Neural crest cell (in vitro differentiated cells): ENCODE measurements at regions not wholly inside any gene's neighbourhood (a gene's known extent, or its start where the extent isn't known, plus 50 kb on each side); places are given as distances from the start of the nearest gene placed in this dataset.

Experiments
- DNase-seq: peaks from one replicate; pipeline ENCODE4 v3.0.0; 2021; ENCODE audit warnings: low read depth, mixed read lengths, low spot score
- H3K27ac Mint-ChIP-seq: one replicate; pipeline ENCODE4 v1.8.0; 2021; ENCODE audit warnings: mild to moderate bottlenecking, mixed read lengths; ENCODE audit not compliant: unreplicated experiment
- H3K27me3 Mint-ChIP-seq: 2 replicates; pipeline ENCODE4 v1.8.0; 2021; ENCODE audit warnings: low read depth, mild to moderate bottlenecking, mixed read lengths
- H3K36me3 Mint-ChIP-seq: 2 replicates; pipeline ENCODE4 v1.8.0; 2021; ENCODE audit warnings: low read depth, mild to moderate bottlenecking, mixed read lengths
- H3K4me1 Mint-ChIP-seq: 2 replicates; pipeline ENCODE4 v1.8.0; 2021; ENCODE audit warnings: mixed read lengths
- H3K4me3 Mint-ChIP-seq: one replicate; pipeline ENCODE4 v1.8.0; 2021; ENCODE audit warnings: mild to moderate bottlenecking, mixed read lengths
- H3K9me3 Mint-ChIP-seq: 2 replicates; pipeline ENCODE4 v1.8.0; 2021; ENCODE audit warnings: mixed read lengths
- TF ChIP-seq, protein P1 (sequence below): fragments of 200-600 bp; sonication (generic); conservative IDR thresholded peaks from 2 replicates; pipeline ENCODE4 v1.5.0; 2021; ENCODE audit warnings: antibody characterized with exemption, mild to moderate bottlenecking

DNA sequence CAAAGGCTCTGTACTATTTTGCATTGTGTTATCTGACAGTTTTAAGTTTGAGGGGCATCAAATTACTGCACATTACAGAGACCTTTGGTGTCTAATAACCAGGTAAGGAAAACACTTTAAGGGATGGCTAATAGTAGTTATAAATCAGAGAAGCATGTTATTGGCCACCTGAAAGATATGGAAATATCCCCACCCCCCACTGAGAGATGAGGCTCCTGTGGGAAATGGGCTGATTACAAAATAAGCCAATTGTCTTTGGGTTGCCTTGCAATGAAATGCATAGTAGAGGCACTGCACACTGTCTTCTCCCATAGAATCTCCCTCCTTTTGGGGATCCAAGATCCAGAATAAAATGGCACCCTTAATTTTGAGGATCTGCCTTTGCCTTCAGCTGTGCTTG lies 91.0 kb downstream of the IGLL5 start:
- no peak for DNase-seq
- TF ChIP-seq, protein P1, sequence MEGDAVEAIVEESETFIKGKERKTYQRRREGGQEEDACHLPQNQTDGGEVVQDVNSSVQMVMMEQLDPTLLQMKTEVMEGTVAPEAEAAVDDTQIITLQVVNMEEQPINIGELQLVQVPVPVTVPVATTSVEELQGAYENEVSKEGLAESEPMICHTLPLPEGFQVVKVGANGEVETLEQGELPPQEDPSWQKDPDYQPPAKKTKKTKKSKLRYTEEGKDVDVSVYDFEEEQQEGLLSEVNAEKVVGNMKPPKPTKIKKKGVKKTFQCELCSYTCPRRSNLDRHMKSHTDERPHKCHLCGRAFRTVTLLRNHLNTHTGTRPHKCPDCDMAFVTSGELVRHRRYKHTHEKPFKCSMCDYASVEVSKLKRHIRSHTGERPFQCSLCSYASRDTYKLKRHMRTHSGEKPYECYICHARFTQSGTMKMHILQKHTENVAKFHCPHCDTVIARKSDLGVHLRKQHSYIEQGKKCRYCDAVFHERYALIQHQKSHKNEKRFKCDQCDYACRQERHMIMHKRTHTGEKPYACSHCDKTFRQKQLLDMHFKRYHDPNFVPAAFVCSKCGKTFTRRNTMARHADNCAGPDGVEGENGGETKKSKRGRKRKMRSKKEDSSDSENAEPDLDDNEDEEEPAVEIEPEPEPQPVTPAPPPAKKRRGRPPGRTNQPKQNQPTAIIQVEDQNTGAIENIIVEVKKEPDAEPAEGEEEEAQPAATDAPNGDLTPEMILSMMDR: no peak
- Mint-ChIP-seq H3K36me3 (peaks cover 5% of the 10 kb centered on the region), H3K27me3 (peaks cover 60% of the 10 kb centered on the region), H3K9me3 (peaks cover 17% of the 10 kb centered on the region), H3K27ac (no peak overlapping the region), H3K4me1 (no peaks in the 10 kb centered on the region), H3K4me3 (no peak overlapping the region)

DNA sequence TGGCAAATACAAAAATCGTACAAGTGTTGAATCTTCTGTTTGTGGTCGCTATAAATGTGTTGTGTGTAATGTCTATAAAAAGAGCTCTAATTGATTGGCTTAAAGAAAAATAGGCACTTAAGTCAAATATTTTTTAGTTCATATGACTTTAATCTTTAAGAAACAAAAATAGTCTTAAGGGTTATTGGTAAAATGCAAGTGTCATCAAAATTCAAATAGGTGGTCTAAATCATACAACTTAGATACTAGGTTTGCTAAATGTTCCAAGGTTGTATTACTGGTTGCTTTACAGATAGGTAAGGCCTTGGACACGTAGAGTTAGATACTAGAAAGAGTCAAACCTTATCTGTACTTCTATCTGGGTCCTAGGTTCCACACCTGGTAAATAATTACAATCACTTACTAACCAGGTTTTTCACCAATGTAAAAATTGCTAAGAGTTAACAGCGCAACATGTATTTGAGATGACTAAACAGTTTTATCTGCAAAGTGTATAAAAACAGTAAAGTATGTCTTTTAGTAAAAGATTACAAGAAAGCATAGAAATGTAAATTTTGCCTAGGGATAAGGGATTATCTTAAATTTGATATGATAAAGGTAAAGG lies 91.1 kb upstream of the GNAZ start:
- peaks cover 17% of the 10 kb centered on the region for H3K9me3 Mint-ChIP-seq
- H3K27ac Mint-ChIP-seq: no peak overlapping the region
- TF ChIP-seq, protein P1: no peak
- H3K4me1 Mint-ChIP-seq: no peaks in the 10 kb centered on the region
- peaks cover 58% of the 10 kb centered on the region for H3K27me3 Mint-ChIP-seq
- H3K36me3 Mint-ChIP-seq: peaks cover 5% of the 10 kb centered on the region
- H3K4me3 Mint-ChIP-seq: no peak overlapping the region
- DNase-seq: no peak

DNA sequence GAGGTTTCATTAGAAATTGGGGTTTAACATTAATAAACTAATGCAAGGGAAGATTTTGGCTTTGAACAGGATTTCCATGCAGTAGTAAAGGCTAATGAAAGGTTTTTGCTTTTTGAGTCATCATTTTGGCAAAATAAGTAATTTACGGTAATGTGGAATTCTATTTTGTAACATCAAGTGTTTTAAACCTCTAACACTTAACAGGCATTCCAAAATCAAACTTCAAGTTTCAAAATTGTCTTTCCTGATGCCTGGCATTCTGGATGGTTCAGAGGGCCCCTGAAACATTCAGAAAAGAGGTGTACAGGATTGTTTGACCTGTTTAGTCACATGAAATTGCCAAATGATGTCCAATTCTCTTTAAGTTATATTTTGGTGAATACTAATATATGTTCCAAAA lies 90.4 kb upstream of the GNAZ start:
- Mint-ChIP-seq H3K27me3 (peaks cover 51% of the 10 kb centered on the region), H3K27ac (no peak overlapping the region), H3K9me3 (peaks cover 17% of the 10 kb centered on the region), H3K4me1 (no peaks in the 10 kb centered on the region), H3K4me3 (no peak overlapping the region), H3K36me3 (peaks cover 5% of the 10 kb centered on the region)
- TF ChIP-seq, protein P1: no peak
- DNase-seq: no peak

DNA sequence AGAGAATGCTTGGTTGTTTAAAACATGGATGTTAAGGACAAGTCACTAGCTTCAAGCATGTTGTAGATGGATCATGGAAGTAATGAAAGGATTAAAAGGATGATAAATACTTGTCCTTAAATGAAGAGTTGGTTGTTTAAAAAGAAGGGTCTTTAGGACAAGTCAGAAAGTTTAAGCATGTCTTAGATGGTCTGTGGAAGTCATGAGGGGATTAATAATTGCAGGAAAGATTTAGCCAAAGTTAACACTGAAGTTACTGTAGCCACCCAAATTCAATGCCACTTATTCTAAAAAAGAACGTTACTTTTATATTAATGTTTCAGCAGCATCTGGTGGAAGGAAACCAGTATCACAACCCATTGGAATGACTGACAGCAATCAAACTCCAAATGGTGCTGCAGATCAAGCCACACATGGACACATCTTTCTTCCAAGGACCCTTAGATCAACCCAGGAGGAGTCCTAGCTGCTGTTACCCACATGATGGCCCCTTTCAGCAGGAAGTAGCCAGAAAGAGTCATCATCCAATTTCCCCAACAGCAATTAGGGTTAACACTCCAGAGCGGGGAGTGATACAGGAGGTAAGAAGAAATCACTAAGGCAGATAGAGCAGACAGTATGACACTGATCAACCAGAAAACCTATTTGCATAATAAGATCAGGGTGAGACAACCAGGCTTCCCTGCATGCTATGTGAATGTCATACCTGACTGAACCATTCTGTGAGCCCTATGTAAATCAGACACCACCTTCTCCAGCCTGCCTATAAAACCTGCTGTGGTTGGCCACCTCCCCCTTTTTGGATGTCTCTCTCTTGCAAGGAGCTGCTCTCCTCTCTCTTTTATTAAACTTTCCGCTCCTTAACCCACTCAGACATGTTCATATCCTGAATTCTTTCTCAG lies 88.4 kb upstream of the GNAZ start:
- Mint-ChIP-seq H3K27ac (no peak overlapping the region), H3K4me1 (no peaks in the 10 kb centered on the region), H3K4me3 (no peak overlapping the region), H3K9me3 (peaks cover 17% of the 10 kb centered on the region), H3K36me3 (peaks cover 5% of the 10 kb centered on the region), H3K27me3 (peaks cover 43% of the 10 kb centered on the region)
- DNase-seq: no peak
- TF ChIP-seq, protein P1: no peak

- H3K36me3 Mint-ChIP-seq: peaks cover 5% of the 10 kb centered on the region
Observed at GRCh38 chr22:22982616-22983015, 87.7 kb upstream of the GNAZ start.

More at GRCh38 chr22:22982616-22983015, 87.7 kb upstream of the GNAZ start:
- H3K4me3 Mint-ChIP-seq: no peak overlapping the region
- H3K27ac Mint-ChIP-seq: no peak overlapping the region
- no peaks in the 10 kb centered on the region for H3K4me1 Mint-ChIP-seq
- TF ChIP-seq, protein P1: no peak
- peaks cover 39% of the 10 kb centered on the region for H3K27me3 Mint-ChIP-seq
- peaks cover 17% of the 10 kb centered on the region for H3K9me3 Mint-ChIP-seq
- DNase-seq: no peak
